Upper lobe of left lung (tissue), 4 donors: ENCODE measurements at regions not wholly inside any gene's neighbourhood (a gene's known extent, or its start where the extent isn't known, plus 50 kb on each side); places are given as distances from the start of the nearest gene placed in this dataset.

Experiments used
- CTCF ChIP-seq, 6 experiments: fragments of 450-650 bp in 4 of 6; fragments of 200-600 bp in 2 of 6; sonication (generic) in 2 of 6; IDR thresholded peaks; one replicate each; pipeline ENCODE4 v1.5.1; 2016 to 2019; ENCODE audit warnings: antibody characterized with exemption in 6 of 6
- POLR2A ChIP-seq, 4 donors: fragments of 450-650 bp; IDR thresholded peaks; one replicate each; pipeline ENCODE4 v1.5.1; 2016 to 2017; ENCODE audit warnings: antibody characterized with exemption in 4 of 4, mild to moderate bottlenecking in 2 of 4
- POLR2AphosphoS5 ChIP-seq, 2 donors: sonication (generic); formaldehyde crosslinking; IDR thresholded peaks; one replicate each; pipeline ENCODE4 v1.5.1; 2017; ENCODE audit warnings: antibody characterized with exemption in 2 of 2

- TF ChIP-seq CTCF (IDR thresholded peaks at IDR 0.05) (no peak), POLR2AphosphoS5 (IDR thresholded peaks at IDR 0.05) (no peak), POLR2A (IDR thresholded peaks at IDR 0.05) (no peak)
Measured at GRCh38 chr3:182491577-182491976, 301.7 kb upstream of the ATP11B start.
